ENCODE measurements at regions not wholly inside any gene's neighbourhood (a gene's known extent, or its start where the extent isn't known, plus 50 kb on each side); places are given as distances from the start of the nearest gene placed in this dataset.
"Not testable (repeated sequence)": the region's sequence is repeated elsewhere in the genome, so short reads cannot be mapped to it uniquely, and the experiment has no call there.

DNA sequence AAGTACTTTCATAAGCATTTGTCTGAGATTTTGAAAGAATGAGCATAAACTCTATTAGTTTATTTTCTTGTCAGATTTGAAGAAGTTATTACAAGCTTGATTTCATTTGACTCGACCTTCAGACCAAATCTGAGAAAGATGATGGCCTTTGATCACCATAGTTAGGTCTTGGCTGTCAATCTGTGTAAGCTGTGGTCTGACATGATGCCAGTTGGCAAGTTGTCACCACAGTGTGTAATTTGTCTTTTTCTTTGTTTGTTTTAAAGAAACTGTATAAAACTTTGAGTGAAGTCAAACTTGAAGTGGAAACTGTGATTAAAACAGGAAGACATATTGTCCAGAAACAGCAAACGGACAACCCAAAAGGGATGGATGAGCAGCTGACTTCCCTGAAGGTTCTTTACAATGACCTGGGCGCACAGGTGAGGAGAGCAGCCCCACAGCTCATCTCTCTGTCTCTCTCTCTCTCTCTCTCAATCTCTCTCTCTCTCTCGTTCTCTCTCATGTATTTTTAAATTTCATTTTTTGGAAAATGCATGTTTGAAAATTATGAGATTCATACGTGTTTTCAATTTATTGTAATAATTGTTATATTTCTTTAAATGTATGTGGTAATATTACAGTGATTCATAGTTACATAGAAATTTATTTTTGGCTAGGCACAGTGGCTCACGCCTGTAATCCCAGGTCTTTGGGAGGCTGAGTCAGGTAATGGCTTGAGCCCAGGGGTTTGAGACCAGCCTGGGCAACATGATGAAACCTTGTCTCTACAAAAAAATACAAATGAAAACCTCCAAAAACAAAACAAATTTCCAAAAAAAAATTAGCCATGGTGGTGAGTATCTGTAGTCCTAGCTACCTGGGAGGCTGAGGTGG lies 208.1 kb downstream of the UTRN start:
- intact Hi-C loops (cut with DNase I), result no loop called here
- no peak overlapping the region for H3K4me3 ChIP-seq
- H3K9me3 ChIP-seq, result no peaks in the 10 kb centered on the region
- H3K4me1 ChIP-seq, result no peaks in the 10 kb centered on the region
- DNase-seq (no peak), ATAC-seq (no peak)
- H3K27me3 ChIP-seq (ENCODE audit: low read depth), result no peaks in the 10 kb centered on the region
- TF ChIP-seq, protein P1, sequence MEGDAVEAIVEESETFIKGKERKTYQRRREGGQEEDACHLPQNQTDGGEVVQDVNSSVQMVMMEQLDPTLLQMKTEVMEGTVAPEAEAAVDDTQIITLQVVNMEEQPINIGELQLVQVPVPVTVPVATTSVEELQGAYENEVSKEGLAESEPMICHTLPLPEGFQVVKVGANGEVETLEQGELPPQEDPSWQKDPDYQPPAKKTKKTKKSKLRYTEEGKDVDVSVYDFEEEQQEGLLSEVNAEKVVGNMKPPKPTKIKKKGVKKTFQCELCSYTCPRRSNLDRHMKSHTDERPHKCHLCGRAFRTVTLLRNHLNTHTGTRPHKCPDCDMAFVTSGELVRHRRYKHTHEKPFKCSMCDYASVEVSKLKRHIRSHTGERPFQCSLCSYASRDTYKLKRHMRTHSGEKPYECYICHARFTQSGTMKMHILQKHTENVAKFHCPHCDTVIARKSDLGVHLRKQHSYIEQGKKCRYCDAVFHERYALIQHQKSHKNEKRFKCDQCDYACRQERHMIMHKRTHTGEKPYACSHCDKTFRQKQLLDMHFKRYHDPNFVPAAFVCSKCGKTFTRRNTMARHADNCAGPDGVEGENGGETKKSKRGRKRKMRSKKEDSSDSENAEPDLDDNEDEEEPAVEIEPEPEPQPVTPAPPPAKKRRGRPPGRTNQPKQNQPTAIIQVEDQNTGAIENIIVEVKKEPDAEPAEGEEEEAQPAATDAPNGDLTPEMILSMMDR (IDR thresholded peaks at IDR 0.05), result no peak
- H3K27ac ChIP-seq, result no peak overlapping the region
- peaks cover 89% of the 10 kb centered on the region for H3K36me3 ChIP-seq

DNA sequence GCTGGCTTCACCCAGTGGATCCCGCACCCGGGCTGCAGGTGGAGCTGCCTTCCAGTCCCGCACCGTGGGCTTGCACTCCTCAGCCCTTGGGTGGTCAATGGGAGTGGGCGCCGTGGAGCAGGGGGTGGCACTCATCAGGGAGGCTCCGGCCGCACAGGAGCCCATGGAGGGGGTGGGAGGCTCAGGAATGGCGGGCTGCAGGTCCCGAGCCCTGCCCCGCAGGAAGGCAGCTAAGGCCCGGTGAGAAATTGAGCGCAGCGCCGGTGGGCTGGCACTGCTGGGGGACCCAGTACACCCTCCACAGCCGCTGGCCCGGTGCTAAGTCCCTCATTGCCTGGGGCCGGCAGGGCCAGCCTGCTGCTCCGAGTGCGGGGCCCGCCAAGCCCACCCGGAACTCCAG lies 209.9 kb downstream of the UTRN start:
- H3K9me3 ChIP-seq; intact Hi-C loops (cut with DNase I); H3K4me3 ChIP-seq; ATAC-seq; DNase-seq; H3K4me1 ChIP-seq; H3K27ac ChIP-seq; H3K27me3 ChIP-seq (ENCODE audit: low read depth): not testable (repeated sequence)
- peaks cover 89% of the 10 kb centered on the region for H3K36me3 ChIP-seq

DNA sequence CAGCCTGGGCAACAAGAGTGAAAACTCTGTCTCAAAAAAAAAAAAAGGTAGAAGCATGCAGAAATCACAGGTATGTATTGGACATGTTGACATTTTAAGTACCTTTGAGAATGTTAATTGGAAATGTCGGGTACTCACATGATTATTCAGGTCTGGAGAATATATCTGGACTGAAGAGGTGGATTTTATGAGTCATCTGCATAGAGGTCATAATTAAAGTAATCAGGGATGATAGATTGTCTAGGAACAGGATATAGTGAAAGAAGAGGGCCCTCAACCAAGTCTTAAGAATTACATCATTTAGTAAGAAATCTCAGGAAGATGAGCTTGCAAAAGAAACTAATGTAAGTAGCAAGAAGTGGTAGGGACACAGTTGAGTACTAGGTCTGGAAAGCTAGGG lies 212.5 kb downstream of the UTRN start:
- intact Hi-C loops (cut with DNase I), result no loop called here
- Histone ChIP-seq H3K4me3 (no peak overlapping the region), H3K9me3 (no peaks in the 10 kb centered on the region), H3K4me1 (no peaks in the 10 kb centered on the region), H3K27me3 (ENCODE audit: low read depth) (no peaks in the 10 kb centered on the region), H3K36me3 (peaks cover 82% of the 10 kb centered on the region), H3K27ac (no peak overlapping the region)
- peak in 1 of 2 donors; percentile 26 for ATAC-seq
- TF ChIP-seq, protein P1 (IDR thresholded peaks at IDR 0.05), result no peak
- DNase-seq, result no peak

DNA sequence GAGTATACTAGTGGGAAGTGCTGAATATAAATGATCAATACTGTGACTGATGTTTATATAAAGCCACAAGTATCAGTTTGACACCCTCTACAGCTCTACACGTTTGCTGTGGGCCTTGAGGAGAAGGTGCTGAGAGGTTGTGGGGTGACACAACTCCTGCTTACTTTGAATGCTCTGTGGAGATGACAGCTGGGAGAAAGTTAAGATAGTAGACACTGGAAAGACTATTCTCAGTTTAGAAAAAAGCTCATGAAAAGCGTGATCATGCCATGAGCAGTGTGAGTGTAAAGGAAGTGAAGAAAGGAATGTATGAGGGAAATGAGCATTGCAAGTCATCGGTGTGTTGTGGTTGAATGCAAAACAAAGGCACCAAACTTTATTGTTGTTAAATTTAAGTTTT lies 215.8 kb downstream of the UTRN start:
- ATAC-seq (no peak), DNase-seq (no peak)
- peaks cover 14% of the 10 kb centered on the region for H3K9me3 ChIP-seq
- no peak overlapping the region for H3K27ac ChIP-seq
- TF ChIP-seq, protein P1 (IDR thresholded peaks at IDR 0.05), result no peak
- H3K4me3 ChIP-seq, result no peak overlapping the region
- intact Hi-C loops (cut with DNase I), result no loop called here
- no peaks in the 10 kb centered on the region for H3K4me1 ChIP-seq
- H3K27me3 ChIP-seq (ENCODE audit: low read depth), result no peaks in the 10 kb centered on the region
- H3K36me3 ChIP-seq, result peaks cover 69% of the 10 kb centered on the region

DNA sequence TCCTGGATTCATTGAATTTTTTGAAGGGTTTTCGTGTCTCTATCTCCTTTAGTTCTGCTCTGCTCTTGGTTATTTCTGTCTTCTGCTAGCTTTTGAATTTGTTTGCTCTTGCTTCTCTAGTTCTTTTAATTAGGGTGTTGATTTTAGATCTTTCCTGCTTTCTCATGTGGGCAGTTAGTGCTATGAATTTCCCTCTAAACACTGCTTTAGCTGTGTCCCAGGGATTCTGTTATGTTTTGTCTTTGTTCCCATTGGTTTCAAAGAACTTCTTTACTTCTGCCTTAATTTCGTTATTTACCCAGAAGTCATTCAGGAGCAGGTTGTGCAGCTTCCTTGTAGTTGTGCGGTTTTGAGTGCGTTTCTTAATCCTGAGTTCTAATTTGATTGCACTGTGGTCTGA lies 220.1 kb downstream of the UTRN start:
- Histone ChIP-seq H3K36me3 (peaks cover 49% of the 10 kb centered on the region), H3K9me3 (peaks cover 17% of the 10 kb centered on the region)
- H3K4me1 ChIP-seq; ATAC-seq; DNase-seq; H3K4me3 ChIP-seq; intact Hi-C loops (cut with DNase I); H3K27ac ChIP-seq; H3K27me3 ChIP-seq (ENCODE audit: low read depth): not testable (repeated sequence)

DNA sequence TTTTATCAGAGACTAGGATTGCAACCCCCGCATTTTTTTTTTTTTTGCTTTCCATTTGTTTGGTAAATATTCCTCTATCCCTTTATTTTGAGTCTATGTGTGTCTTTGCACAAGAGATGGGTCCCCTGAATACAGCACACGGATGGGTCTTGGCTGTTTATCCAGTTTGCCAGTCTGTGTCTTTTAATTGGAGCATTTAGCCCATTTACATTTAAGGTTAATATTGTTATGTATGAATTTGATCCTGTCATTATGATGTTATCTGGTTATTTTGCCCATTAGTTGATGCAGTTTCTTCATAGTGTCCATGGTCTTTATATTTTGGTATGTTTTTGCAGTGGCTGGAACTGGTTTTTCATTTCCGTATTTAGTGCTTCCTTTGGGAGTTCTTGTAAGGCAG lies 220.9 kb downstream of the UTRN start:
- H3K4me3 ChIP-seq; ATAC-seq; intact Hi-C loops (cut with DNase I); H3K27me3 ChIP-seq (ENCODE audit: low read depth); H3K27ac ChIP-seq; H3K4me1 ChIP-seq; DNase-seq: not testable (repeated sequence)
- peaks cover 41% of the 10 kb centered on the region for H3K36me3 ChIP-seq
- peaks cover 17% of the 10 kb centered on the region for H3K9me3 ChIP-seq

DNA sequence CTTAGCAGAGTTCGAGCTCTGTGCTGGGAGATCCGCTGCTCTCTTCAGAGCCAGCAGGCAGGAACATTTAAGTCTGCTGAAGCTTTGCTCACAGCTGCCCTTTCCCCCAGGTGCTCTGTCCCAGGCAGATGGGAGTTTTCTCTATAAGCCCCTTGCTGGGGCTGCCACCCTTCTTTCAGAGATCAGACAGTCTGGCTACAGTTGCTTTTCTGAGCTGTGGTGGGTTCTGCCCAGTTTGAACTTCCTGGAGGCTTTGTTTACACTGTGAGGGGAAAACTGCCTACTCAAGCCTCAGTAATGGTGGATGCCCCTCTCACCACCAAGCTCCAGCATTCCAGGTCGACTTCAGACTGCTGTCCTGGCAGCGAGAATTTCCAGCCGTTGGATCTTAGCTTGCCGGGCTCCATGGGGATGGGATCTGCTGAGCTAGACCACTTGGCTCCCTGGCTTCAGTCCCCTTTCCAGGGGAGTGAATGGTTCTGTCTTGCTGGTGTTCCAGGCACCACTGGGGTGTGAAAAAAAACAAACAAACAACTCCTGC lies 222.7 kb downstream of the UTRN start:
- ATAC-seq; H3K4me1 ChIP-seq; H3K4me3 ChIP-seq; intact Hi-C loops (cut with DNase I); H3K27me3 ChIP-seq (ENCODE audit: low read depth); H3K27ac ChIP-seq; DNase-seq: not testable (repeated sequence)
- peaks cover 17% of the 10 kb centered on the region for H3K9me3 ChIP-seq
- peaks cover 30% of the 10 kb centered on the region for H3K36me3 ChIP-seq
